HG03045 (cell line): ENCODE measurements at regions not wholly inside any gene's neighbourhood (a gene's known extent, or its start where the extent isn't known, plus 50 kb on each side); places are given as distances from the start of the nearest gene placed in this dataset.

Experiments used
- ATAC-seq: cut with Tn5 transposase; IDR thresholded peaks from one replicate; pipeline ENCODE4 v1.9.1; 2021; ENCODE audit warnings: mild to moderate bottlenecking, moderate library complexity; ENCODE audit not compliant: unreplicated experiment

GRCh38 chr6:148225871-148226270 is 116.8 kb upstream of the SASH1 start:
- ATAC-seq, result no peak

GRCh38 chr6:148226284-148226683 is 116.4 kb upstream of the SASH1 start:
- no peak for ATAC-seq

GRCh38 chr6:148231572-148231971 is 111.1 kb upstream of the SASH1 start:
- ATAC-seq, result no peak

GRCh38 chr6:148235446-148235845 is 107.2 kb upstream of the SASH1 start:
- ATAC-seq, result no peak

GRCh38 chr6:148238713-148239112 is 103.9 kb upstream of the SASH1 start:
- ATAC-seq, result no peak

GRCh38 chr6:148239215-148239614 is 103.4 kb upstream of the SASH1 start:
- no peak for ATAC-seq

- ATAC-seq, result no peak
These were observed 102.7 kb upstream of the SASH1 start for GRCh38 chr6:148239801-148240460.

GRCh38 chr6:148240461-148240840 is 102.2 kb upstream of the SASH1 start:
- ATAC-seq, result no peak

GRCh38 chr6:148240861-148241477 is 101.7 kb upstream of the SASH1 start:
- ATAC-seq, result no peak

- ATAC-seq, result no peak
These were observed 100.5 kb upstream of the SASH1 start for GRCh38 chr6:148242180-148242579.

GRCh38 chr6:148244217-148244935 is 98.3 kb upstream of the SASH1 start:
- no peak for ATAC-seq

GRCh38 chr6:148247386-148248063 is 95.1 kb upstream of the SASH1 start:
- ATAC-seq, result no peak

GRCh38 chr6:148249160-148249559 is 93.5 kb upstream of the SASH1 start:
- ATAC-seq, result no peak

GRCh38 chr6:148249679-148250375 is 92.8 kb upstream of the SASH1 start:
- no peak for ATAC-seq

GRCh38 chr6:148250975-148251685 is 91.5 kb upstream of the SASH1 start:
- ATAC-seq, result no peak

- no peak for ATAC-seq
These were observed 90.7 kb upstream of the SASH1 start for GRCh38 chr6:148251891-148252290.

- ATAC-seq, result no peak
These were observed 84.8 kb upstream of the SASH1 start for GRCh38 chr6:148257810-148258209.

GRCh38 chr6:148258868-148259267 is 83.8 kb upstream of the SASH1 start:
- ATAC-seq, result no peak

- ATAC-seq, result no peak
These were observed 81.2 kb upstream of the SASH1 start for GRCh38 chr6:148261470-148261869.

- ATAC-seq, result no peak
These were observed 79.6 kb upstream of the SASH1 start for GRCh38 chr6:148263010-148263409.
